ENCODE measurements at regions not wholly inside any gene's neighbourhood (a gene's known extent, or its start where the extent isn't known, plus 50 kb on each side); places are given as distances from the start of the nearest gene placed in this dataset.

GRCh38 chr11:16468735-16469453 lies 112.5 kb upstream of the SOX6 start:
- no peak for TF ChIP-seq POLR2A (IDR thresholded peaks at IDR 0.05)
- no peak for TF ChIP-seq CTCF (IDR thresholded peaks at IDR 0.05)
